ENCODE measurements at regions not wholly inside any gene's neighbourhood (a gene's known extent, or its start where the extent isn't known, plus 50 kb on each side); places are given as distances from the start of the nearest gene placed in this dataset.
"Not testable (repeated sequence)": the region's sequence is repeated elsewhere in the genome, so short reads cannot be mapped to it uniquely, and the experiment has no call there.

DNA sequence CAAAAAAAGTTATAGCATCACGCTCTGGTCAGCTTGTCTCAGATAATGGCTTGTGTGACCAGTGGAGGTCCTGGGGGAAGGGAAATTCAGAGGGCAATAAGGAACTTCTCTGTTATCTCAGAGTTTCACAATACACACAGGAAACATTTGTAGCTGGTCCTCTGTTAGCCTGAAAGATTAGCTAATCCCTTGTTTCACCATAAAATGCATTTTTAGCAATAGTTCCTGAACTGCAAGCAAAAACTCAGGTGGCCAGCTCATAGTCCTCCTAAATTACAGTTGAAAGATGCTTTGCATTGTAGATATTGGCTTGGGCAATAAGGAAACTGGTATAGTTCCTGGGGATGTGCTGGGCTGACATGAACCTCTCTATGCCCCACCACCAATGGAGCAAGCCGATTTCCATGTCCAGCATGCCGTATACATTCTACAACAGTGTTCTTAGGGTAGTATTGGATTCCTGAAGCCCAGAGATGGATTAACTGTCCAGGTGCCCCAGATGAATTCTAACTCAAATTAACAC is 141.5 kb upstream of the TBL1XR1 start:
- no peak for DNase-seq (ENCODE audit: low spot score)

DNA sequence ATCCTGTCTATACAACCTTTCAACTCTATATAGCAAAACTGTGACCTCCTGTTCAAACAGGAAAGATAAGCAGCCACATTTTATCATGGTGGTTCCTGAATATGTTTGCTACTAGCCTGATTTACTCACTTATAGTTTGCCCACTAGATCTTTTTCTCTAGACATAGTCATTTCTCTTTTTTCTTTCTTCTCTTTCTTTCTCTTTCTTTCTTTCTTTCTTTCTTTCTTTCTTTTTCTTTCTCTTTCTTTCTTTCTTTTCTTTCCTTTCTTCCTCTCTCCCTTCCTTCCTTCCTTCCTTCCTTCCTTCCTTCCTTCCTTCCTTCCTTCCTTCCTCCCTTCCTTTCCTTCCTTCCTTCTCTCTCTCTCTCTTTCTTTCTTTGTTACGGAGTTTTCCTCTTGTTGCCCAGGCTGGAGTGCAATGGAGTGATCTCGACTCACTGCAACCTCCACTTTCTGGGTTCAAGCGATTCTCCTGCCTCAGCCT is 142.0 kb upstream of the TBL1XR1 start:
- DNase-seq (ENCODE audit: low spot score): not testable (repeated sequence)

DNA sequence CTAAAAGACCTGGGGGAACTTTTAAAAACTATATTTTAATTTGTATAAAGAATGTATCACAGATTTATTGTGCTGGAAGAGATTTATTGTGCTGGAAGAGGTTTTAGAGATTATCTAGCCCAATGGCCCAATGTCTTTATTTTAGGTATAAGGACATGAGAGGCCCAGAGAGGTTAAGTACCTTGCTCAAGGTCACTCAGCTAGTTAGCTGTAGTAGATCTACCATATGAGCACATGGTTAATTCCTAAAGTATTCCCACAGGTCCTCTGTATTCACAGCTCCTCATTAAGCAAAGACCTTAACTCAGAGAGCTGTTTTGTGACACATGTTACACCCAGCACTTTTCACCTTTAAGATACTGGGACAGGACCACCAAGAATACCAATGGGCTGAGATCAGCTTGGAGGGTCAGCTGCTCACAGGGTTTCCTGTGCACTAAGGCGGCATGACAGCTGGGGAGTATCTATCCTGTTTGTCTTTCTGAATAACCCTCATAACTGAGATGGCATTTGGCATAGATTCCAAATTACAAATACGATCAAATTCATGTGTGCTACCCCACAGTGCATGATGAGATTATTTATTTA is 143.1 kb upstream of the TBL1XR1 start:
- no peak for DNase-seq (ENCODE audit: low spot score)

DNA sequence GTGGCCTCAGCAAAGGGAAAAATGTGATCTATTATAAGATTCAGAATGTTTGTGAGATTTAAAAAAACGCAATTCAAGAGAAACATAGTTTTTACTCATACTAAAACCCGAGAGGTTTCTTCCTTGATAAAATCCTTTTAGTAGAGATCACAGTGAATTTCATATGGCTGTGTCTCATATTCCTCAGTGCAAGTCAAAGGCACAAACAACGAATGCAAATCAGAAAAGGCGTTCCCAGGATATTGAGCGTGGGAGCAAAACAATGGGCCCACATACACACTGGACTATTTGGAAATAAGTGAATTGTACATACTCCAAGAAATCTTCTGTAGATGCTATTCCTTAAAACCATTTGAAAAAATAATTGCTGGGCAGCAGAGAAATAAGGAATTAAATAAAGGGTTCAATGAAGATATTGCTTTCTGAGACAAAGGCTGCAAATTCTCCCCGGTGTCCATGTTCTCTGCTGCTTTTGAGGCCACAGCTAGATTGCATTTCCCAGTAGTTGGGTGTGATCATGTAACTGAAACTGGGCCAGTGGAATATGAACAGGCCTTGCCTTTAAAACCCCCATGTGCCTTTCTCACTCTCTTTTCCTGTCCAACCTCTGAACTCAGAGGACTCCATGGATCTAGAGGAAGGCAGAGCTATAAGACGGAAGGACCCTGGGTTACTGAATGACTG is 144.6 kb upstream of the TBL1XR1 start:
- DNase-seq (ENCODE audit: low spot score): no peak

DNA sequence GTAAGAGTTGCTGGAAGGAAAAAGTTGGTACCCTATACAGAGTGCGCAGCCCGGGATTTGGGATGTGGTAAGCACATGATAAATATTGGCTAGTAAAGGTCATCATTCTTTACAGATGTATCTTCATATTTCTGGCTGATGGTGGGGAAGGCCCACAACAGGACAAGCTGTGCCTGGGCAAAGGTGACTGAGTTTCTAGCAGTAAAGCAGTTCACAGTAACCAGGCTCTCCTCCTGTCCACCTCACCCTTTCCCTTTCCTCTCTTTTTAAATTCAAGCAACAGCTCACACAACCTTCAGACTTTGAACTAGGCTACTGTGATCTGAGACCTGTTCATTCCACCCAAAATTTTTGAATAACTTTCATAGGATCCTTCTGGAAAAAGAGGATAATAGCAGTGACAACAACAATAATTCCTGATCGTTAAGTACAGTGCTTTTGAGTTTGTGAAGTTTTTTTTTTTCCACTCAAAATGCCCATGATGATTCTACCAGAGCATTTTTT is 145.9 kb upstream of the TBL1XR1 start:
- DNase-seq (ENCODE audit: low spot score): no peak

DNA sequence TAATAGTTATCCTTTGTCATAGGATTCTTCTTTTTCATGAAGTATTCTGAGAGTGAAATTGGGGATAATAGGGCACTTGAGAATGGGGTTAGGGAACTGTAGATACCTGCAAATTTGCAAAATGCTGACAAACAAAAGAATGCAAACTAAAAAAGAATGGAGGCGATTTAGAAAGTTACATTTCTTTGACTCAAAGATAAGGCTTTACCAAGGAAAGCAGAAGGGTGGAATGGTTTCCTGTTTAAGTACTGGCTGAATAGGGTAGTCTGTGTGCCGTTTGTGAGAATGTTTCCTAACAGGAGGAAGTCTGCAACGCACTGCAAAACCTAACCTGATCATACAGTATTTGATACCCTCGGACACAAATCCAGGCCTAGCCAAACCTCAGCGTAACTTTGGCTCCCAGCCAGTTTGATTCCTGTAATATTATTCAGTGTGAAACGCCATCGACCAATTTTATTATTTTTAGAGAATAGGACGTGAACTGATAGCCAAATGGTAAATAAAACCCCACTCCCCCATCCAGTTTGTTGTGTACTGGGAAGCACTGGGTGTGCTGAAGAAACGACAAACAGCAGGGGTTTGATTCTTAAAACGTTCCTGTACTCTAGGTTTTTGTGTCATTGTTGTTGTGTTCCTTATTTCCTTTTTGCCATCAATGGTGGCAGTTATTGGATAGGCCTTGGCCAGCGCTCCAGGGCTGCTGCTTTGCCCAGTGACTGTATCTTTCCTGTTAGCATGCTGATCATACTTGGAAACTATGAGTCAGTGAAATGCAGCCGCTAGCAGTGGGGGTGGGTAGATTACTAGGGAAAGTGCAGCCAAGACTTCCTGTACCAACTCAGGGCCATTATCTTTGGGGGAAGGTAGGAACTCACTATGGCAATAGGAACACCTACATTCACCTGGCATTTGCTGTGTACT is 148.0 kb upstream of the TBL1XR1 start:
- peak; percentile 94 for DNase-seq (ENCODE audit: low spot score)

DNA sequence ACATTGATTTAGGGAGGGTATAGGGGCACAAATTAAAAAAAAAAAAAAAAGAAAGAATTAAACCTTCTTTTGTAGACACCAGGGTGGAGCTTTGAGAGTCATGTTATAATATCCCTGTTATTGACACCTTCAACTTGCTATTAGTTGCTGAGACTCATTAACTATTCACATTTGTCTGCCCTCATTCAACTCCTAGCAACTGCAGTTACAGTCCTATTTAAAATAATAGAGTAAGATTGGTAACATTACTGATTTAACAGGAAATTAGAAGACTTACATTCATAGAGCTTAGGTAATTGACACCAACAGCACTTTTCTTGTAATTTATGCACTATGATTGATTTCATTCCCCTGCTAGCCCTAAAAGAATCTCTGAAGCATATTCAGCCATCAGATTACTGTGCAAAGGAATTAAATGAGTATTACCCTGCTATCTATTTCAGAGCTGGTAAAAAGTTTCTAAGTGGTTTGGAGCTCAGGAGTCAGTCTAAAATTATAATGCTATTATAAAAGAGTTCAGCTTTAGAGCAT is 148.8 kb upstream of the TBL1XR1 start:
- DNase-seq (ENCODE audit: low spot score): no peak

DNA sequence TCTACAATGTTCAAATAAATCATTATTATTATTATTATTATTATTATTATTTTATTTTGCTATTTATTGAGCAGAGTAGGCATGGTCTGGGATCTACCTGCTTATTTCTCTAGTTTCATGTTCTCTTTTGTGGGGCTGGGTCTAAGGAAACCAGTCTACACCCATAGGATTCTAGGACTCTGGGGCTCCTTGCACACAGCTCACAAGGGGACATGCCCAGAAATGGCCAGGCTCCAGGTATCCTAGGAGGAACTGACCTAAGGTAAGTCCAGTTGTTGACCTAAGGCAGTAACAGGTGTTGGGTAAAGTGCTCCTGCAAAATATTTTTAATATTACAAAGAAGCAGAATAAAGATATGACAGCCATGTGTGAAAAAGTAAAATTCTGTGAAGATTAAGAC is 149.6 kb upstream of the TBL1XR1 start:
- no peak for DNase-seq (ENCODE audit: low spot score)

DNA sequence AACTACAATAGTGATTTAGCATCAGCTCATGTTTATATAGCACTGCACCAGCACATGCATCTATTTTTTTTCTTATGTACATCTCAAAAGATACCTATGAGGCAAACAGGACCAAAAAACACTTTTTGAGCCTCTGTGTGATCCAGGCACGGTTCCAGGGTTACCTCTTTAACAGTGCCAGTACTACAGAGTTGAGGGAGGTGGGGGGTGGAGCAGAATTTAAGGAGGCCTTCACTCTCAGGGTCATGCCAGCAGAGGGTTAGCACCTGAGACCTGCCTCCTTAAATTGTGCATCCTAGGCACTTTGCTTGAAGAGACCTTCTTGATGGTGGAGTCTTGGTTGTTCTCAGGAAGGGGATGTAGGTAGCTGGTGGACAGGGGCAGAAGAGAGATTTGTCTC is 150.3 kb upstream of the TBL1XR1 start:
- no peak for DNase-seq (ENCODE audit: low spot score)

DNA sequence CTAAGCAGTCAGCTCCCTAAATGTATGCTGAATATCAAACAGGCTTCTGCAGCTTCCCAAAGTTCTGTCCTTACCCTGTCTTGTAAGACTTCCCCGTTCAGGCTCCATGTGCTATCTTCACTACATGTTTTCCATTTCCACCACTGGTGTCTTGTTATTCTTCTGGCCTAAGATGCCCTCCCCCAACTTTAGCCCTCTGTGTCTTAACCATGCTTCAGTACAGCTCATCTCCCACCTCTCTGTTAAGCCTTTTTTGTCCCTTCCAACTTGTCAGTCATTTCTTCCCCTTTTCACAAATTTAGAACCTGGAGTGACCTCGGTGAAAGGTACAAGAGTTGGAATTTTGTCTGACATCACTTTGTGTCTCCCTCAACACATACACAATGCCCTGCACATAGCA is 151.7 kb upstream of the TBL1XR1 start:
- no peak for DNase-seq (ENCODE audit: low spot score)

DNA sequence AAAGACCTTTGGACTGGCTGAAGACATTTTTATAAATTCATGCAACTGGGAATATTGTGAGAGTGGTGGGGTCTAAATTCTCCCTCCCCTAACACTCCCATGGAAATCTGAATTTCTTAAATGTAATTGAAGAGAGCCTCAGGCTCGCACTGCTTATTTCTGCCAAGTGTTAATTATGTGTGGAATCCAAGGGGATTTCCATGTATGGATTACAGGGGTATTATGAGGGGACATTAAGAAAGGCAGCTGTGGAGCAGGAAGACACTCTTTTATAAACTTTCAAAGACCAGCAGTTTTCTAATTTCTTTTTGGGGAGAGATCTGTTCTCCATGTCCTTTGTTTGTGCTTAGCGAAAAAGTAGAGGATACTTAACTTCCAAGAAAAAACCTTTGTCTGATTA is 152.1 kb upstream of the TBL1XR1 start:
- DNase-seq (ENCODE audit: low spot score): no peak

DNA sequence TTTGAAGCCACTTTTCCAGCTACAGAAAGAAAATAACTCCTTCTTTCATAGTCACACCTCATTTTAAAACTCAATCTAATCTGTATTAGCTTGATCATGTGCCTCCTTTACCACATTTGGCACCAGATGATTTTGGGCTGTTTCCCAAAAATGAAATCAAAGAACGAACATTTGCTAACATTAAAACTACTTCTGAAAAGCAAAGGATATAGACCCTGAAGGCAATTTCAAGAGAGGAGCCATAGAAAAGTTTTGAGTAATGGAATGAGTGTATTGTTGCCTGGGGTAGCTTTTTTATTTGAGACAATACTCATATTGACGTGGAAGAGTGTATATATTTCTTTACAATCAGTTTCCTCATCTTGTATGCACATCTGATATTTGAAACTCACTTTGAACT is 152.8 kb upstream of the TBL1XR1 start:
- DNase-seq (ENCODE audit: low spot score): no peak

DNA sequence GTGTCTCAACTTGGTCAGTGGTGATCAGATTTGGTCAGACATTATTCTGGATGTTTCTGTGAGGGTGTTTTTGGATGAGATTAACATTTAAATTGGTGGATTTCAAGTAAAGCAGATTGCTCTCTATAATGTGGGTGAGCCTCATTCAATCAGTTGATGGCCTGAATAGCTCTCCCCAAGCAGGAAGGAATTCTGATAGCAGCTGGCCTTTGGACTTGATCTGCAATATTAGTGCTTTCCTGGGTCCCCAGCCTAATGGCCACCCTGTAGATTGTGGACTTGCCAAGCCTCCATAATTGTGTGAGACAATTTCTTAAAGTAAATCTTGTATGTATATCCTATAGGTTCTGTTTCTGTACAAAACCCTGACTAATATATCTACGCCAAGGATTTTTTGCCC is 153.9 kb upstream of the TBL1XR1 start:
- no peak for DNase-seq (ENCODE audit: low spot score)

DNA sequence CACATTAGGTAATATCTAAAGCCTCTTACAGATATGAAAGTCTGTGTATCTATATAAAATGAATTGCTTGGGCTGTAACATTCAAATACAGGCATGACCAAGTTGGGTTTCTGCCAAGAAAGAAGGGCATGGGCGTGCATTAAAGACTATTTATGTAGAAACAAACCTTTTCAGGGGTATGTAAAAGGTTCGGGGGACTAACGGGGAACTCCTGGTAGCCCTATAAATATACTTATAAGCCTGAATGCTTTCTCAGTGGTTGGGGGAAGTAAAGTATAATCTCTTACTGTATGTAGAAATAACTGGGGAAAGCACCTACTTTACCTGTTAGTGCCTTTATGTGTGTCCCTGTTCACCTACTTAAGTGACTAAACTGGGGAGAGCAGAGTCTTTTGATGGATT is 154.5 kb upstream of the TBL1XR1 start:
- no peak for DNase-seq (ENCODE audit: low spot score)

DNA sequence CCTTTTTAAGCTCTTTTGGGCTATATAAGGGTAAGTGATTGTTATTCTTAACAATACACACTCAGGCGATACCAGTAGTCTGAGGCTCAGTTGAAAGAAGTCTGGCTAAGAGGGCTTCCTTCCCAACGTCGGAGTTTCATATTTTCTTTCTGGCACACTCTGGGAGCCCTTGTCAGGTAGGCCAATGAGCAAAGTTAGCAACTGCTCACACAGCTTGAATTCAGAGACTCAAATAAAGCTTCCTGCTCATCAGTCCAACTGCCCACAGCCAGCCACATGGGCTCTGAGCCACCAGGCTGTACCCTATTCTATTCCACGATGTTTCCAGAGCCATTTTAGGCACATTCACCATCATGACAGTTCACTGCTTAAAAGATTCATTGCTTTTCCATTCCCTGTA is 155.1 kb upstream of the TBL1XR1 start:
- DNase-seq (ENCODE audit: low spot score): no peak

DNA sequence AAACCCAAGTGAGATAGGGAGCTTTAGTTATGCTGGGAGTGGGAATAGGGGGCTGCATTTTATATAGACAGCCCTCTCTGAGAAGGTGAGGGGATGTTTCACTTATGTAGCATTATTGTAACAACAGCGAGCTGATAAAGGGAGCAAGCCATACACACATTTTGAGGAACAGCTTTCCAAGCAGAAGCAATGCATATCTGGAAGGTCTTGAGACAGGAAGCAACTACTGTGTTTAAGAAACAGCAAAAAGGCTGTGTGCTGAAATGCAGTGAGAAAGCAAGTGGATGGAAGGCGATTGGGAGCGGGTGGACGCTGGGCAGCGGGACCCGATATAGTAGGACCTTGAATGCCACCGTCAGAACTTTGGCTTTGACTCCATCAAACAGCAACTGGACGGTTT is 155.9 kb upstream of the TBL1XR1 start:
- no peak for DNase-seq (ENCODE audit: low spot score)

DNA sequence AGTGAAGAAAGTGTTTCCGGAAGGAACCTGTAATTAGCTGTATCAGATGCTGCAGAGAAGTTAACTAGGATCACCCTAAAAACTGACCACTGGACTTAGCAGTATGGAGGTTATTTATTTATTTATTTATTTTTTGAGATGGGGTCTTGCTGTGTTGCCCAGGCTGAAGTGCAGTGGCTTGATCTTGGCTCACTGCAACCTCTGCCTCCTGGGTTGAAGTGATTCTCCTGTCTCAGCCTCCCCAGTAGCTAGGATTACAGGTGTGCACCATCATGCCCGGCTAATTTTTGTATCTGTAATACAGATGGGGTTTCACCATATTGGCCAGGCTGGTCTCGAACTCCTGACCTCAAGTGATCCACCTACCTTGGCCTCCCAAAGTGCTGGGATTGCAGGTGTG is 156.6 kb upstream of the TBL1XR1 start:
- not testable (repeated sequence) for DNase-seq (ENCODE audit: low spot score)

DNA sequence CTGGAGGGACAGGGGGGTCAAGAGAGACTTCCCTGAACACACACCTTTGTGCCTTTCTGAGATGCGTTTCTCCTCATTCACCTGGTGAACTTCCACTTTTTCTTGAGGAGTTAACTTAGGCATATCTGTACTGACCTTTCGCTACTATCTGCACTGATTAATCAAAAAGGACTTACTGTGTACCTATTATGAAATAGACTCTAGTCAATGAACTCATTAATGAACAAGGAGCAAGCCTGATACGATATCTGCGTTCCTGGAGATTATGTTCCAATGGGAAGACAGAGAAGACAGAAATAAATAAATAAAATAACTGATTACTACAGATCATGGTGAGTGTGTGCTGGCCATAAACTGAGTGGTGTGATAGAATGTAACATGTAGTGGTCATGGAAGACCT is 157.2 kb upstream of the TBL1XR1 start:
- DNase-seq (ENCODE audit: low spot score): no peak

DNA sequence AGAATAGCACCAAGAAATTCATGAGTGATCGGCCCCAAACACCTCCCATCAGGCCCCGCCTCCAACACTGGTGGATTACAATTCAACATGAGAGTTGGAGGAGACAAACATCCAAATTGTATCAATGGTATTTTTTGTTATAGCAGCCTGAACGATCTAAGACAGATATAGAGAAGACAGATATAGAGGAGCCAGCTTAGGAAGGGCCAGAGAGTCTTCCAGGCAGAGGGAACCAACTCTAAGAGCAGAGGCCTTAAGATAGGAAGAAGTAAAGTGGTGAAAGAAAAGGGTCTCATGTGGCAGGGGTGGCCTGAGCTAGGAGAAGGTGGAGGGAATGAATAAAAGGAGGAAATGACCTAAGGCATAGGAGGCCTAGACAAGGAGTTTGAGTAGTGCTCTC is 158.8 kb upstream of the TBL1XR1 start:
- DNase-seq (ENCODE audit: low spot score): no peak

DNA sequence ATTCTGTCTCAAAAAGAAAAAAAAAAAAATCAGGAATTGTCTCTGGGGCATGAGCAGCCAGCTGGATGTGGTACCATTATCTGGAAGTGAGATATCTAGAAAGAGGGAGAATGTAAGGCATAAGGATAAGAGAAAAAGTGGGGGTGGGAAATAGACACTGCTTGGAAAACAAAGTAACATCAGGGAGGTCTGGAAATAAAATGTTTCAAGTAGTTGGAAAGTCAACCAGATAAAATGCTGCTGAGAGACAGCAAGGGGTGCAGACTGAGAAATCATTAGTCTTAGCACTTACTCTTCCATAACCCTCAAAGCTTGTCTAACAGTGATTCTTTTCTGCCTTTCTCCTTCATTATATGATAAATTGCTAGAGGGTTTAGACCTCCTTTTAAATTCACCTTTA is 159.7 kb upstream of the TBL1XR1 start:
- no peak for DNase-seq (ENCODE audit: low spot score)

DNA sequence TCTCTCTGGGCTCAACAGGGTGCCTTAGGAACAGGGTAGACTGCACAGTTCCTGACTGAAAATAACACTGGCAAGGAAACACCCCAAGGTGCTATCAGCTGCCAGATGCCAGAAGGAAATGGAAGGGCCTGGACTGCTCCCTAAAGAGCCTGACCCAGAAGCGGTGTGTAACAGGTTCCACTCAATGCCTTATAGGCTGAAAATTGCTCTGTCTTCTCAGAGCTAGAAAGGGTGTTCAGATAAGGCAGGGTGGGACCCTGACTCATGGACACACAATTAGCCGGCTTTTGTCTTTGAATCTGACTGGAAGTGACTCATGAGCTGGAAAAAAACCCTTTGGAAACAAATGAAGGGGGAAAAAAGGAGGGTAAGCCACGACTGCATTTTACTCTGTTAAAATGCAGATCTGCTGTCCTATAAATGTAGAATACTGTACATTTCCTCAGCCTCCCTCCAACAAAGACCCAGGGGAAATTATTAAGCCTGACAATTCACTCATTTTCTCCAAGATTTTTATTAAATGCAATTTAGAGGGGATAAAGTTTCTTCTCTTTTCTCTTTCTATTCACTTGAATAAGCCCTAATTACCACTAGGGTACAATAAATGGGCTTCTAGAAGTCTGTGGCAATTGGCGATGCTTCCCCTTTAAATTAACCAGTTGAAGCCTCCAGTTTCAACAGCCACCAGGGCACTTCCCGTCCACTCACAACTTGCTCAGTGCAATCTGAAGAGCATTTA is 160.2 kb upstream of the TBL1XR1 start:
- peak; percentile 70 for DNase-seq (ENCODE audit: low spot score)

Data from AG20443 (cell line).